K562 (cell line): ENCODE measurements at regions not wholly inside any gene's neighbourhood (a gene's known extent, or its start where the extent isn't known, plus 50 kb on each side); places are given as distances from the start of the nearest gene placed in this dataset.

Experiments used
- ATAC-seq: fragments of 200-7000 bp; cut with Tn5 transposase; 3 replicates; pipeline ENCODE4 v1.9.1; 2020; ENCODE audit warnings: moderate library complexity
- BruUV-seq: library from RNA; stranded (reverse); fragments of 400-500 nt; replicated peaks from 2 replicates; lab custom pipeline; 2021; lab: Mats Ljungman, UMichigan
- CTCF ChIA-PET: fragments of 300-600 bp; formaldehyde crosslinking; extraction: SDS; loops from one replicate; lab custom pipeline; 2021; ENCODE audit warnings: low intra/inter-chr PET ratio; lab: Yijun Ruan, JAX
- POLR2A ChIA-PET: fragments of 300-600, 350-650 bp; sonication (Branson Sonifier 250); formaldehyde crosslinking; extraction: SDS; loops from one replicate; lab custom pipeline; 2021; ENCODE audit warnings: antibody characterized with exemption, inconsistent platforms; lab: Yijun Ruan, JAX
- DNase-seq, 4 experiments: peaks; one replicate each; pipeline versions ENCODE4 v3.0.0 to v3.0.0-alpha.2; 2011 to 2018; ENCODE audit warnings: low spot score in 3 of 4, mixed read lengths in 3 of 4; ENCODE audit errors: extremely low read depth in 1 of 4
- FAIRE-seq: peaks from 2 replicates; lab custom pipeline; 2011; peaks lifted over from hg19 to GRCh38; lab: Jason Lieb, UNC
- H2AFZ ChIP-seq: 2 replicates; pipeline ENCODE4 v1.6.0; 2011; ENCODE audit warnings: low read depth, low read length, control low read depth, inconsistent platforms
- H3K27ac ChIP-seq: fragments of 200-600 bp; 3 replicates; pipeline ENCODE4 v1.8.0; 2011; ENCODE audit warnings: low read depth, mild to moderate bottlenecking, control low read depth, inconsistent platforms, low read length, moderate library complexity, mixed read lengths; ENCODE audit errors: extremely low read depth
- H3K27me3 ChIP-seq, 2 experiments: fragments of 300-600 bp in 1 of 2; 2 replicates in 1 of 2; 3 replicates in 1 of 2; pipeline versions ENCODE4 v1.6.0 to v1.8.0; 2011; ENCODE audit warnings: inconsistent platforms in 2 of 2, low read length in 2 of 2, mild to moderate bottlenecking in 1 of 2, mixed read lengths in 1 of 2, moderate library complexity in 1 of 2; ENCODE audit not compliant: control insufficient read depth in 2 of 2, insufficient read depth in 2 of 2
- H3K36me3 ChIP-seq: fragments of 300-600 bp; 3 replicates; pipeline ENCODE4 v1.8.0; 2011; ENCODE audit warnings: mild to moderate bottlenecking, low read length, inconsistent platforms; ENCODE audit not compliant: control insufficient read depth, insufficient read depth
- H3K4me1 ChIP-seq, 2 experiments: fragments of 200-600 bp in 1 of 2; replicated peaks in 1 of 2; 2 replicates in 1 of 2; 3 replicates in 1 of 2; pipeline versions ENCODE4 v1.5.1 to v1.8.0; 2011; ENCODE audit warnings: inconsistent platforms in 2 of 2, low read length in 2 of 2, mild to moderate bottlenecking in 1 of 2, mixed read lengths in 1 of 2, moderate library complexity in 1 of 2; ENCODE audit not compliant: control insufficient read depth in 2 of 2, insufficient read depth in 2 of 2
- H3K4me2 ChIP-seq: 2 replicates; pipeline ENCODE4 v1.6.1; 2011; ENCODE audit warnings: low read length, control low read depth, inconsistent platforms, mixed read lengths; ENCODE audit not compliant: insufficient read depth
- H3K4me3 ChIP-seq: fragments of 200-600 bp; sonication (generic), shearing (Covaris generic); 2 replicates; pipeline ENCODE4 v1.5.1; 2016; ENCODE audit warnings: control low read depth, inconsistent platforms
- H3K79me2 ChIP-seq: fragments of 200-600 bp; 3 replicates; pipeline ENCODE4 v1.8.0; 2011; ENCODE audit warnings: low read length, inconsistent platforms; ENCODE audit not compliant: control insufficient read depth, insufficient read depth
- H3K9ac ChIP-seq, 2 experiments: 2 replicates each; pipeline versions ENCODE4 v1.6.0 to v1.6.1; 2011; ENCODE audit warnings: low read depth in 2 of 2, low read length in 2 of 2, control low read depth in 1 of 2, inconsistent platforms in 1 of 2, mild to moderate bottlenecking in 1 of 2, mixed read lengths in 1 of 2; ENCODE audit not compliant: insufficient read depth in 1 of 2
- H3K9me1 ChIP-seq: one replicate; pipeline ENCODE4 v1.6.0; 2011; ENCODE audit warnings: inconsistent platforms, mild to moderate bottlenecking, low read length, moderate library complexity; ENCODE audit not compliant: control insufficient read depth, insufficient read depth
- H3K9me3 ChIP-seq: replicated peaks from 2 replicates; pipeline ENCODE4 v1.5.1; 2011; ENCODE audit warnings: low read depth, low read length, inconsistent platforms; ENCODE audit not compliant: control insufficient read depth, insufficient read depth
- H4K20me1 ChIP-seq: replicated peaks from 2 replicates; pipeline ENCODE4 v1.6.1; 2011; ENCODE audit warnings: low read length, inconsistent platforms, mixed read lengths; ENCODE audit not compliant: control insufficient read depth, insufficient read depth
- ATF7 ChIP-seq: fragments of 450-650 bp; IDR thresholded peaks from 2 replicates; pipeline ENCODE4 v1.7.1; 2014; ENCODE audit warnings: mild to moderate bottlenecking, moderate library complexity
- POLR2G ChIP-seq: fragments of 200-400 bp; formaldehyde crosslinking; IDR thresholded peaks from 2 replicates; pipeline ENCODE4 v1.6.1; 2017; ENCODE audit warnings: low read depth, mild to moderate bottlenecking, antibody characterized with exemption, low read length, moderate library complexity
- ZNF395 ChIP-seq: fragments of 200-800 bp; sonication (Bioruptor generic); IDR thresholded peaks from 2 replicates; pipeline ENCODE4 v1.6.1; 2017; ENCODE audit warnings: missing genetic modification characterization, missing compliant biosample characterization
- WGBS: fragments of 100-300 bp; shearing (Covaris generic); methylation state at CpG from one replicate; pipeline ENCODE4 v1.1.6; 2016; ENCODE audit warnings: low coverage, mixed read lengths; ENCODE audit not compliant: insufficient coverage; ENCODE audit errors: missing lambda C conversion rate; 5-methylcytosine and 5-hydroxymethylcytosine counted together
- in situ Hi-C: fragments of 300-500 bp; cut with MboI; formaldehyde crosslinking; loops from 4 replicates; pipeline ENCODE4 v1.15.0; 2018; ENCODE audit warnings: inconsistent platforms, mixed read lengths
- intact Hi-C: fragments of 100-400 bp; cut with micrococcal nuclease; formaldehyde crosslinking; loops from 2 replicates; pipeline ENCODE4 v1.14.2; 2022

GRCh38 chr6:26230351-26230750 is 134.6 kb upstream of the BTN3A2 start:
- 0 out of 2 replicates have a peak, but pooled peaks have one; percentile 36 for TF ChIP-seq POLR2G
- TF ChIP-seq ATF7, result no peak
- 0 out of 2 replicates have a peak, but pooled peaks have one; percentile 11 for TF ChIP-seq ZNF395 (CRISPR knock-in tag)

More at GRCh38 chr6:26230351-26230750, 134.6 kb upstream of the BTN3A2 start:
- no peak for DNase-seq
- H3K79me2 ChIP-seq, result peaks cover 23% of the 10 kb centered on the region
- no peaks in the 10 kb centered on the region for H4K20me1 ChIP-seq
- H3K27ac ChIP-seq, result no peak overlapping the region
- no TSS peak for BruUV-seq
- H3K27me3 ChIP-seq, result no peaks in the 10 kb centered on the region
- intact Hi-C loops, result no loop called here
- no peak for FAIRE-seq
- CTCF ChIA-PET, result no interaction called here
- no peak overlapping the region for H2AFZ ChIP-seq
- ATAC-seq, result no peak
- no peak overlapping the region for H3K4me2 ChIP-seq
- H3K9me1 ChIP-seq, result no peaks in the 10 kb centered on the region
- no peak overlapping the region for H3K9ac ChIP-seq
- no peaks in the 10 kb centered on the region for H3K36me3 ChIP-seq
- POLR2A ChIA-PET, result interaction anchor here (0.6 to 2.3 kb wide), 8 partner anchors 8 to 46 kb away, joined by 3 to 14 read pairs (median 3); a partner anchor contains a TSS
- no peak overlapping the region for H3K4me3 ChIP-seq
- in situ Hi-C loops, result no loop called here
- WGBS, result 69% methylated on average over 5 of the region's 5 CpGs
- 0 out of 2 replicates have a peak, but pooled peaks cover under 1% of the 10 kb centered on the region for H3K9me3 ChIP-seq
- peaks cover 16 to 17% of the 10 kb centered on the region in 2 experiments; a peak in 4 of 5 replicates for H3K4me1 ChIP-seq
